ENCODE measurements at regions not wholly inside any gene's neighbourhood (a gene's known extent, or its start where the extent isn't known, plus 50 kb on each side); places are given as distances from the start of the nearest gene placed in this dataset.
"Not testable (repeated sequence)": the region's sequence is repeated elsewhere in the genome, so short reads cannot be mapped to it uniquely, and the experiment has no call there.

GRCh38 chr4:72933029-72933428 lies 136.5 kb downstream of the COX18 start:
- H3K27me3 ChIP-seq (ENCODE audit: insufficient read depth, poor library complexity, severe bottlenecking) = no peaks in the 10 kb centered on the region
- H3K36me3 ChIP-seq (ENCODE audit: low read depth) = no peaks in the 10 kb centered on the region
- H3K4me3 ChIP-seq (ENCODE audit: severe bottlenecking) = no peak overlapping the region
- H3K4me1 ChIP-seq (ENCODE audit: insufficient read depth, poor library complexity, severe bottlenecking) = no peaks in the 10 kb centered on the region
- DNase-seq (ENCODE audit: low spot score) (no peak), ATAC-seq (ENCODE audit: low read depth) (no peak)
- TF ChIP-seq CTCF (IDR thresholded peaks at IDR 0.05; ENCODE audit: poor library complexity, severe bottlenecking) = no peak
- no peak overlapping the region for H3K27ac ChIP-seq (ENCODE audit: poor library complexity, severe bottlenecking)
- no peaks in the 10 kb centered on the region for H3K9me3 ChIP-seq (ENCODE audit: severe bottlenecking)

- no peak overlapping the region for H3K27ac ChIP-seq (ENCODE audit: poor library complexity, severe bottlenecking)
- H3K27me3 ChIP-seq (ENCODE audit: insufficient read depth, poor library complexity, severe bottlenecking) = no peaks in the 10 kb centered on the region
- TF ChIP-seq CTCF (IDR thresholded peaks at IDR 0.05; ENCODE audit: poor library complexity, severe bottlenecking) = no peak
Measured at GRCh38 chr4:72931346-72931745, 138.2 kb downstream of the COX18 start.

GRCh38 chr4:72929596-72930274 lies 139.8 kb downstream of the COX18 start:
- H3K9me3 ChIP-seq (ENCODE audit: severe bottlenecking); H3K27me3 ChIP-seq (ENCODE audit: insufficient read depth, poor library complexity, severe bottlenecking); DNase-seq (ENCODE audit: low spot score); H3K27ac ChIP-seq (ENCODE audit: poor library complexity, severe bottlenecking); H3K36me3 ChIP-seq (ENCODE audit: low read depth); ATAC-seq (ENCODE audit: low read depth); H3K4me3 ChIP-seq (ENCODE audit: severe bottlenecking); H3K4me1 ChIP-seq (ENCODE audit: insufficient read depth, poor library complexity, severe bottlenecking): not testable (repeated sequence)

More at GRCh38 chr4:72931346-72931745, 138.2 kb downstream of the COX18 start:
- Histone ChIP-seq H3K4me3 (ENCODE audit: severe bottlenecking) (no peak overlapping the region), H3K9me3 (ENCODE audit: severe bottlenecking) (no peaks in the 10 kb centered on the region), H3K36me3 (ENCODE audit: low read depth) (no peaks in the 10 kb centered on the region), H3K4me1 (ENCODE audit: insufficient read depth, poor library complexity, severe bottlenecking) (no peaks in the 10 kb centered on the region)
- ATAC-seq (ENCODE audit: low read depth) (no peak), DNase-seq (ENCODE audit: low spot score) (no peak)

DNA sequence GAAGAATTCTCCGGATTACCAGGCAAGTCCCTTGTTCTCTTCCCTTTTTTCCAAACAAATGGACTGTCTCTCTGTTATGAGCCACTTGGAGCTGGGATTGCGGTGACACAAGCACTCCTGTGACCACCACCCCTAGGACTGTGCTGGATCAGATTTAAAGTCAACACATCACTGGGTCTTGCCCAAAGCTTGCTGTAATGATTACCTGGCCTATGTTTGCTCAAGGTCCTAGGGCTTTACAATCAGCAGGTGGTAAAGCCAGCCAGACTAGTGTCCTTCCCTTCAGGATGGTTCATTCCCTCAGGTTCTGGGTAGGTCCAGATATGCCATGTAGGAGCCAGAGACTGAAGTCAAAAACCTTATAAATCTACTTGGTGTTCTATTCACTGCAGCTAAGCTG lies 144.7 kb downstream of the COX18 start:
- no peak for DNase-seq (ENCODE audit: low spot score)
- TF ChIP-seq CTCF (IDR thresholded peaks at IDR 0.05; ENCODE audit: poor library complexity, severe bottlenecking) = no peak
- no peak for ATAC-seq (ENCODE audit: low read depth)

DNA sequence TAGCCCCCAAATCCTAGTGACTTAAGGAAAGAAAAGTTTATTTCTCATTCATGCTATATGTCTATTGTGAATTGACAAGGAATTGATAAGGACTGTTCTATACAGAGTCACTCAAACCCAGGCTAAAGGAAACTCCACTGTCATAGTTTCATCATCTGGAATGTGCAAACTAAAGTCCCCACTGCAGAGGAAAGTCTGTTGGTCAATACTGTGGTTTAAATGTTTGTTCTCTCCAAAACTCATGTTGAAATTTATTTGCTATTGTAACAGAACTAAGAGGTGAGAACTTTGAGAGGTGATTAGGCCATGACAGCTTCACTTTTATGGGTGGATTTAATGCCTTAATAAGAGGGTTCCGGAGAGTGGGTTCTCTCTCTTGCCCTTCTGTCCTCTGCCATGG lies 149.6 kb downstream of the COX18 start:
- no peak for ATAC-seq (ENCODE audit: low read depth)
- no peak overlapping the region for H3K4me3 ChIP-seq (ENCODE audit: severe bottlenecking)

More for the DNA sequence above, 144.7 kb downstream of the COX18 start:
- H3K4me1 ChIP-seq (ENCODE audit: insufficient read depth, poor library complexity, severe bottlenecking) = no peaks in the 10 kb centered on the region
- no peak overlapping the region for H3K27ac ChIP-seq (ENCODE audit: poor library complexity, severe bottlenecking)
- H3K4me3 ChIP-seq (ENCODE audit: severe bottlenecking) = no peak overlapping the region
- H3K36me3 ChIP-seq (ENCODE audit: low read depth) = no peaks in the 10 kb centered on the region
- H3K27me3 ChIP-seq (ENCODE audit: insufficient read depth, poor library complexity, severe bottlenecking) = no peaks in the 10 kb centered on the region
- H3K9me3 ChIP-seq (ENCODE audit: severe bottlenecking) = no peaks in the 10 kb centered on the region

More for the DNA sequence above, 149.6 kb downstream of the COX18 start:
- H3K4me1 ChIP-seq (ENCODE audit: insufficient read depth, poor library complexity, severe bottlenecking) = no peaks in the 10 kb centered on the region
- no peaks in the 10 kb centered on the region for H3K36me3 ChIP-seq (ENCODE audit: low read depth)
- TF ChIP-seq CTCF (IDR thresholded peaks at IDR 0.05; ENCODE audit: poor library complexity, severe bottlenecking) = no peak
- H3K27ac ChIP-seq (ENCODE audit: poor library complexity, severe bottlenecking) = no peak overlapping the region
- no peaks in the 10 kb centered on the region for H3K9me3 ChIP-seq (ENCODE audit: severe bottlenecking)
- H3K27me3 ChIP-seq (ENCODE audit: insufficient read depth, poor library complexity, severe bottlenecking) = no peaks in the 10 kb centered on the region
- no peak for DNase-seq (ENCODE audit: low spot score)
